GM21825 (cell line): ENCODE measurements at regions not wholly inside any gene's neighbourhood (a gene's known extent, or its start where the extent isn't known, plus 50 kb on each side); places are given as distances from the start of the nearest gene placed in this dataset.
"Not testable (repeated sequence)": the region's sequence is repeated elsewhere in the genome, so short reads cannot be mapped to it uniquely, and the experiment has no call there.

Experiments
- ATAC-seq: cut with Tn5 transposase; IDR thresholded peaks from one replicate; pipeline ENCODE4 v1.9.1; 2021; ENCODE audit warnings: mild to moderate bottlenecking, moderate library complexity; ENCODE audit not compliant: unreplicated experiment

- no peak for ATAC-seq
These were observed 124.7 kb downstream of the HNRNPD start for GRCh38 chr4:82248903-82249632.

- ATAC-seq = no peak
These were observed 126.2 kb downstream of the HNRNPD start for GRCh38 chr4:82247629-82248028.

GRCh38 chr4:82247171-82247570 lies 126.6 kb downstream of the HNRNPD start:
- no peak for ATAC-seq

GRCh38 chr4:82241534-82241933 lies 132.3 kb downstream of the HNRNPD start:
- ATAC-seq = no peak

GRCh38 chr4:82240410-82240809 lies 133.4 kb downstream of the HNRNPD start:
- ATAC-seq = no peak

- ATAC-seq = not testable (repeated sequence)
These were observed 136.6 kb downstream of the HNRNPD start for GRCh38 chr4:82237142-82237541.

- no peak for ATAC-seq
These were observed 138.4 kb downstream of the HNRNPD start for GRCh38 chr4:82235346-82235745.

GRCh38 chr4:82232891-82233290 lies 140.9 kb downstream of the HNRNPD start:
- no peak for ATAC-seq

- no peak for ATAC-seq
These were observed 142.0 kb downstream of the HNRNPD start for GRCh38 chr4:82231806-82232205.

GRCh38 chr4:82230306-82230705 lies 143.5 kb downstream of the HNRNPD start:
- ATAC-seq = no peak

GRCh38 chr4:82225030-82225429 lies 148.8 kb downstream of the HNRNPD start:
- ATAC-seq = no peak

GRCh38 chr4:82223715-82224114 lies 150.1 kb downstream of the HNRNPD start:
- ATAC-seq = no peak

- no peak for ATAC-seq
These were observed 154.4 kb downstream of the HNRNPD start for GRCh38 chr4:82219346-82219745.

- ATAC-seq = no peak
These were observed 155.6 kb downstream of the HNRNPD start for GRCh38 chr4:82217986-82218715.

GRCh38 chr4:82216219-82216618 lies 157.6 kb downstream of the HNRNPD start:
- no peak for ATAC-seq

GRCh38 chr4:82215800-82216199 lies 158.0 kb downstream of the HNRNPD start:
- ATAC-seq = no peak

GRCh38 chr4:82215039-82215438 lies 158.8 kb downstream of the HNRNPD start:
- no peak for ATAC-seq

- ATAC-seq = no peak
These were observed 160.0 kb downstream of the HNRNPD start for GRCh38 chr4:82213485-82214417.

GRCh38 chr4:82201805-82202641 lies 171.8 kb downstream of the HNRNPD start:
- no peak for ATAC-seq

- no peak for ATAC-seq
These were observed 172.5 kb downstream of the HNRNPD start for GRCh38 chr4:82201303-82201702.
